Neural progenitor cell (in vitro differentiated cells): ENCODE measurements at regions not wholly inside any gene's neighbourhood (a gene's known extent, or its start where the extent isn't known, plus 50 kb on each side); places are given as distances from the start of the nearest gene placed in this dataset.

ENCODE experiments used
- DNase-seq: peaks from one replicate; pipeline ENCODE4 v3.0.0-alpha.2; 2016; ENCODE audit warnings: low spot score
- H2AFZ ChIP-seq: fragments of 200-600 bp; sonication (generic); replicated peaks from 2 replicates; pipeline ENCODE4 v1.6.1; 2016; ENCODE audit warnings: antibody characterized with exemption
- H3F3A ChIP-seq: fragments of 200-600 bp; sonication (generic); 2 replicates; pipeline ENCODE4 v1.6.1; 2016; ENCODE audit warnings: antibody characterized with exemption, low read depth
- H3K27ac ChIP-seq: fragments of 200-600 bp; sonication (generic); 2 replicates; pipeline ENCODE4 v1.5.1; 2016; ENCODE audit warnings: mild to moderate bottlenecking
- H3K27me3 ChIP-seq: fragments of 200-600 bp; sonication (generic); 2 replicates; pipeline ENCODE4 v1.6.1; 2016; ENCODE audit warnings: mild to moderate bottlenecking, moderate library complexity
- H3K36me3 ChIP-seq: fragments of 200-600 bp; sonication (generic); 2 replicates; pipeline ENCODE4 v1.5.1; 2016
- H3K4me1 ChIP-seq: fragments of 200-600 bp; sonication (generic); 2 replicates; pipeline ENCODE4 v1.6.1; 2016; ENCODE audit warnings: mixed run types
- H3K4me2 ChIP-seq: fragments of 200-600 bp; sonication (generic); 2 replicates; pipeline ENCODE4 v1.6.1; 2016
- H3K4me3 ChIP-seq: fragments of 200-600 bp; sonication (generic); 2 replicates; pipeline ENCODE4 v1.5.1; 2016
- H3K79me2 ChIP-seq: fragments of 200-600 bp; sonication (generic); 2 replicates; pipeline ENCODE4 v1.6.1; 2016; ENCODE audit warnings: low read depth
- H3K9ac ChIP-seq: fragments of 200-600 bp; sonication (generic); 2 replicates; pipeline ENCODE4 v1.6.1; 2016
- H3K9me3 ChIP-seq: fragments of 200-600 bp; sonication (generic); 2 replicates; pipeline ENCODE4 v1.5.1; 2016; ENCODE audit warnings: low read depth
- H4K20me1 ChIP-seq: fragments of 200-600 bp; sonication (generic); 2 replicates; pipeline ENCODE4 v1.6.1; 2016; ENCODE audit warnings: low read depth
- H3K27ac Mint-ChIP-seq: 3 replicates; pipeline ENCODE4 v1.8.0; 2021; ENCODE audit warnings: mixed read lengths
- H3K27me3 Mint-ChIP-seq: 2 replicates; pipeline ENCODE4 v1.8.0; 2022; ENCODE audit warnings: low read depth, mild to moderate bottlenecking, inconsistent platforms, moderate library complexity, mixed read lengths; ENCODE audit not compliant: insufficient read depth
- H3K36me3 Mint-ChIP-seq: 3 replicates; pipeline ENCODE4 v1.8.0; 2021; ENCODE audit warnings: mixed read lengths
- H3K4me1 Mint-ChIP-seq: 3 replicates; pipeline ENCODE4 v1.8.0; 2021; ENCODE audit warnings: mixed read lengths
- H3K4me3 Mint-ChIP-seq: 3 replicates; pipeline ENCODE4 v1.8.0; 2021; ENCODE audit warnings: mild to moderate bottlenecking, moderate library complexity, mixed read lengths
- H3K9me3 Mint-ChIP-seq: 3 replicates; pipeline ENCODE4 v1.8.0; 2020; ENCODE audit warnings: mixed read lengths
- EZH2 ChIP-seq: fragments of 200-600 bp; sonication (generic); IDR thresholded peaks from 2 replicates; pipeline ENCODE4 v1.6.1; 2017; ENCODE audit warnings: antibody characterized with exemption, mild to moderate bottlenecking, moderate library complexity
- EZH2phosphoT487 ChIP-seq: fragments of 200-600 bp; sonication (generic); IDR thresholded peaks from 2 replicates; pipeline ENCODE4 v1.6.1; 2017; ENCODE audit warnings: antibody characterized with exemption
- TF ChIP-seq, protein P1 (sequence below): fragments of 200-600 bp; sonication (generic); IDR thresholded peaks from 2 replicates; pipeline ENCODE4 v1.5.1; 2017; ENCODE audit warnings: antibody characterized with exemption, mild to moderate bottlenecking

DNA sequence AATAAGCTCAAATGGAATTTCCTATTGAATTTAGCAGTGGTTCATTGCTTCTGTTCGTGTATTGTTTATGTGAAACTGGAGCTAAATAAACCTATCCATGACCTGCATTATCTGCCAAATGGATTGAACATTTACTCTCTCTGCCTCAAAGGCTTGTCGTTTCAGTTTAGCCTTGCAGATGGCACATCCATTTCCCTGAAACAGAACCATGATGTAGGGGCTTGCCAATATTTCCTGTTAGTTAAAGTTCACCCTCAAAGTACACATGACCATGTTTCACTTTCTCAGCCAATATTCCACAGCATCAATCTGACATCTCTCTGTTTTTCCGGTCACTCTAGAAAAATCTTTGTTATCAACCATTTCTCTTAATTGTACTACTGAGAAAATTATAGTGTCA lies 545.3 kb downstream of the TAF11L14 start:
- Mint-ChIP-seq H3K9me3 (no peaks in the 10 kb centered on the region), H3K4me3 (no peak overlapping the region), H3K4me1 (no peaks in the 10 kb centered on the region), H3K27me3 (peaks cover 2% of the 10 kb centered on the region), H3K36me3 (no peaks in the 10 kb centered on the region), H3K27ac (no peak overlapping the region)
- no peaks in the 10 kb centered on the region for H3F3A ChIP-seq
- no peaks in the 10 kb centered on the region for H3K36me3 ChIP-seq
- H3K79me2 ChIP-seq: no peaks in the 10 kb centered on the region
- H2AFZ ChIP-seq: no peak overlapping the region
- H3K4me1 ChIP-seq: no peaks in the 10 kb centered on the region
- H3K4me2 ChIP-seq: no peak overlapping the region
- no peak overlapping the region for H3K27ac ChIP-seq
- H3K4me3 ChIP-seq: no peak overlapping the region
- no peak overlapping the region for H3K9ac ChIP-seq
- no peaks in the 10 kb centered on the region for H4K20me1 ChIP-seq
- H3K27me3 ChIP-seq: no peaks in the 10 kb centered on the region
- no peak for DNase-seq
- TF ChIP-seq, protein P1, sequence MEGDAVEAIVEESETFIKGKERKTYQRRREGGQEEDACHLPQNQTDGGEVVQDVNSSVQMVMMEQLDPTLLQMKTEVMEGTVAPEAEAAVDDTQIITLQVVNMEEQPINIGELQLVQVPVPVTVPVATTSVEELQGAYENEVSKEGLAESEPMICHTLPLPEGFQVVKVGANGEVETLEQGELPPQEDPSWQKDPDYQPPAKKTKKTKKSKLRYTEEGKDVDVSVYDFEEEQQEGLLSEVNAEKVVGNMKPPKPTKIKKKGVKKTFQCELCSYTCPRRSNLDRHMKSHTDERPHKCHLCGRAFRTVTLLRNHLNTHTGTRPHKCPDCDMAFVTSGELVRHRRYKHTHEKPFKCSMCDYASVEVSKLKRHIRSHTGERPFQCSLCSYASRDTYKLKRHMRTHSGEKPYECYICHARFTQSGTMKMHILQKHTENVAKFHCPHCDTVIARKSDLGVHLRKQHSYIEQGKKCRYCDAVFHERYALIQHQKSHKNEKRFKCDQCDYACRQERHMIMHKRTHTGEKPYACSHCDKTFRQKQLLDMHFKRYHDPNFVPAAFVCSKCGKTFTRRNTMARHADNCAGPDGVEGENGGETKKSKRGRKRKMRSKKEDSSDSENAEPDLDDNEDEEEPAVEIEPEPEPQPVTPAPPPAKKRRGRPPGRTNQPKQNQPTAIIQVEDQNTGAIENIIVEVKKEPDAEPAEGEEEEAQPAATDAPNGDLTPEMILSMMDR: no peak
- no peak for TF ChIP-seq EZH2phosphoT487
- no peak for TF ChIP-seq EZH2
- no peaks in the 10 kb centered on the region for H3K9me3 ChIP-seq

DNA sequence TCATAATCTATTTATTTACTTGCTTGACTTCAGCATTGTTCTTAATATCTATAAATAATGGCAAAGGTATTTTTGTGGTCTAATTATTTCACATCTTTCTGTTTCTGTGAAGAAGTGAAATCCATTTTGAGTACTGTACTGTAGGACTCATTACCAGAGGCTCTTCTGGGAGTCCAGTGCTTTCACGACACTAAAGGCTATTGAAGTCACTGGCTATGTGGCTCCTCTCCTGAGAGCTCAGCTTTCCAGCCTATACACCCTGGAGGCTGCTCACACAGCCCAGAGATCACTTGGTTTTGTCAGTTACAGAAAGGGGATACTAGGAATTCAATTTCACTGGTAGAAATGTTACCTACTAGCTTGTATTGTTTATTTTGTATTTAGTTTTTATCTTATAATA lies 547.3 kb downstream of the TAF11L14 start:
- no peaks in the 10 kb centered on the region for H3F3A ChIP-seq
- H3K4me2 ChIP-seq: no peak overlapping the region
- H3K79me2 ChIP-seq: no peaks in the 10 kb centered on the region
- H3K9ac ChIP-seq: no peak overlapping the region
- H3K36me3 Mint-ChIP-seq: no peaks in the 10 kb centered on the region
- H3K4me1 ChIP-seq: no peaks in the 10 kb centered on the region
- H3K27me3 ChIP-seq: no peaks in the 10 kb centered on the region
- H3K27ac ChIP-seq: no peak overlapping the region
- no peaks in the 10 kb centered on the region for H4K20me1 ChIP-seq
- H3K4me1 Mint-ChIP-seq: no peaks in the 10 kb centered on the region
- H3K36me3 ChIP-seq: no peaks in the 10 kb centered on the region
- H2AFZ ChIP-seq: no peak overlapping the region
- no peak overlapping the region for H3K27ac Mint-ChIP-seq
- H3K9me3 Mint-ChIP-seq: no peaks in the 10 kb centered on the region
- H3K4me3 Mint-ChIP-seq: no peak overlapping the region
- DNase-seq: peak; percentile 28
- H3K4me3 ChIP-seq: no peak overlapping the region
- no peaks in the 10 kb centered on the region for H3K9me3 ChIP-seq
- peaks cover 3% of the 10 kb centered on the region for H3K27me3 Mint-ChIP-seq
- TF ChIP-seq EZH2: no peak
- TF ChIP-seq EZH2phosphoT487: no peak
- TF ChIP-seq, protein P1: no peak

DNA sequence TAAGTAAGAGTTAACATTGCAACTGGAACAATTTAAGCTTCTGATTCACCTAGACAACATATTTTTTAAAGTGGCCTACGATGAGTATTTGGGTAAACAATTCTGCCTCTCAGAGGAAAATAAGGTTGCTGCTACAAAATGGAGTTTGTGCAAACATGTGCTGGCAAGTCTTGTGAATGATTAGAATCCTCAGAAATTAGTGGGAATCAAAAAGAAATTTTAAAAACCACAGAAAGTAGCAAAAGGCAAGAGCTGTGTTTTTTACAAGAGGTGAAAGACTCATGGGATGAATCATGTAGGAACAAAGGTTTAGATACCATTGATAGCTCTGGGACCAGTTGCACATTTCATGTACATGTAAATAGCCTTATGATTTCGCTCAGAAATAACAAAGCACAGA lies 561.6 kb downstream of the TAF11L14 start:
- Mint-ChIP-seq H3K27ac (no peak overlapping the region), H3K36me3 (no peaks in the 10 kb centered on the region), H3K9me3 (peaks cover 15% of the 10 kb centered on the region), H3K4me1 (no peaks in the 10 kb centered on the region), H3K4me3 (no peak overlapping the region), H3K27me3 (no peaks in the 10 kb centered on the region)
- H3K4me3 ChIP-seq: no peak overlapping the region
- TF ChIP-seq EZH2: no peak
- TF ChIP-seq, protein P1: no peak
- TF ChIP-seq EZH2phosphoT487: no peak
- H4K20me1 ChIP-seq: no peaks in the 10 kb centered on the region
- no peaks in the 10 kb centered on the region for H3K4me1 ChIP-seq
- no peaks in the 10 kb centered on the region for H3K79me2 ChIP-seq
- no peaks in the 10 kb centered on the region for H3K36me3 ChIP-seq
- H3K27ac ChIP-seq: no peak overlapping the region
- no peak overlapping the region for H2AFZ ChIP-seq
- no peak overlapping the region for H3K4me2 ChIP-seq
- no peaks in the 10 kb centered on the region for H3K27me3 ChIP-seq
- no peak for DNase-seq
- no peak overlapping the region for H3K9ac ChIP-seq
- H3F3A ChIP-seq: no peaks in the 10 kb centered on the region
- H3K9me3 ChIP-seq: no peaks in the 10 kb centered on the region

DNA sequence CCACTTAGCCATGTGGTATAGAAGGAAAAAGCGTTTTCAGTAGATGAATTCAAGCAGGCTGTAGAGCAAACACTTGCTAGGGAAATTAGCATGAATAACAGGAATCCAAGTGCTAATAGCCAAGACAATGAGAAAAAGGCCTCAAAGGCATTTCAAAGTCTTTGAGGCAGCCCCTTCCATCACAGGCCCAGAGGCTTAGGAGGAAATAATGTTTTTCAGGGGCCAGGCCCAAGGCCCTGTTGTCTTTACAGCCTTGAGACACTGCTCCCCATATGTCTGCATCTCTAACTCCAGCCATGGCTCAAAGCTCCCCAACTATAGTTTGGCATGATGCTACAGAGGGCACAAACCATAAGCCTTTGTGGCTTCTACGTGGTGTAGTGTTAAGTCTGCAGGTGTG lies 563.5 kb downstream of the TAF11L14 start:
- H3F3A ChIP-seq: no peaks in the 10 kb centered on the region
- no peak overlapping the region for H2AFZ ChIP-seq
- no peaks in the 10 kb centered on the region for H3K4me1 ChIP-seq
- no peak for DNase-seq
- H3K4me1 Mint-ChIP-seq: no peaks in the 10 kb centered on the region
- H3K36me3 Mint-ChIP-seq: no peaks in the 10 kb centered on the region
- H3K9me3 ChIP-seq: no peaks in the 10 kb centered on the region
- H3K4me2 ChIP-seq: no peak overlapping the region
- H3K36me3 ChIP-seq: no peaks in the 10 kb centered on the region
- no peak overlapping the region for H3K27ac ChIP-seq
- no peaks in the 10 kb centered on the region for H4K20me1 ChIP-seq
- TF ChIP-seq EZH2 (no peak), EZH2phosphoT487 (no peak)
- TF ChIP-seq, protein P1: no peak
- peaks cover 12% of the 10 kb centered on the region for H3K9me3 Mint-ChIP-seq
- no peaks in the 10 kb centered on the region for H3K27me3 Mint-ChIP-seq
- H3K27ac Mint-ChIP-seq: no peak overlapping the region
- H3K4me3 Mint-ChIP-seq: no peak overlapping the region
- H3K9ac ChIP-seq: no peak overlapping the region
- H3K79me2 ChIP-seq: no peaks in the 10 kb centered on the region
- H3K27me3 ChIP-seq: no peaks in the 10 kb centered on the region
- no peak overlapping the region for H3K4me3 ChIP-seq
